ENCODE measurements at regions not wholly inside any gene's neighbourhood (a gene's known extent, or its start where the extent isn't known, plus 50 kb on each side); places are given as distances from the start of the nearest gene placed in this dataset.

DNA sequence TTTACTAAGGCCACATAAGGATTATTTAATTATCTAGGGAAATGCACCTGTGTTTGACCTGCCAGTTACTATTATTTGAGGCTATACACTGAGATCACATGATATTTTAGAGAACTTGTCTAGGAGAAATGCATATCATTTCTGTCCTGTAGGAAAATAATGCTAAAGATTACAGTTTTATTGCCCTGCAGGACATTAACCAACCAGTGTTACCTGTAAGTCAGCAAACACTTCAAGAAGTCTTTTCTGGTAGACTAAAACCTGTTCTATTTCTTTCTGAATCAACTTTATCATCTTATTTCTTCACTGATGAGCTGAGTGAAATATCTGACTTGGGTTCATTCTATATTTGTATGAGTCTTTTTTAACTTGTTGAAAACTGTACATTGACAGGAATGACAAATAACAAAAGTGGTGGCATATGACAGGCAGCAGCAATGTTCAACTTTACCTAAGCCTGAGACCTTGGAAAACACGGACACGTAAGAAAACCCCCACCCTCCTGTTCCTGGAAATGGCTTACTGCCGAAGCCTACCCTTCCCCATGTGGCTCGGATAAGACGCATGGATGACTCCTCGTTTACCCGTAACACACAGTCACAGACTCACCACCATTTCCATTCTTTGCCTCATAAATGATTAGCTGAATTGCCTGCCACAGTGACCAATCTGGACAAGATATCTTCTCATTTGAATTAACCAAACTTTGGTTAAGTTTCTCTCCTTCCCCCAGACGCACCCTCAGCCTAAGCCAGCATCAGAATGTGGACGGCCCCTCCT lies 118.0 kb upstream of the CD93 start:
- Histone ChIP-seq H3K4me1 (ENCODE audit: control insufficient read depth, extremely low read depth, insufficient read depth, low read length) (peaks cover 9% of the 10 kb centered on the region), H3K79me2 (ENCODE audit: control insufficient read depth, insufficient read depth, low read length) (no peaks in the 10 kb centered on the region), H3K4me2 (ENCODE audit: control insufficient read depth, extremely low read depth, insufficient read depth, low read depth, low read length) (no peak overlapping the region), H3K27ac (ENCODE audit: control insufficient read depth, insufficient read depth, low read length) (no peak overlapping the region), H3K9me1 (ENCODE audit: control insufficient read depth, extremely low read depth, insufficient read depth, low read length) (no peaks in the 10 kb centered on the region), H3K9me3 (ENCODE audit: control insufficient read depth, low read depth, low read length) (no peaks in the 10 kb centered on the region), H3K4me3 (ENCODE audit: control insufficient read depth in 2 of 3, extremely low read depth in 1 of 3, insufficient read depth in 2 of 3, low read depth in 1 of 3, low read length in 3 of 3) (no peak overlapping the region), H3K9ac (ENCODE audit: control insufficient read depth, extremely low read depth, insufficient read depth, low read length) (no peak overlapping the region), H3K36me3 (ENCODE audit: control insufficient read depth in 2 of 2, extremely low read depth in 1 of 2, insufficient read depth in 2 of 2, low read length in 2 of 2) (no peaks in the 10 kb centered on the region), H3K27me3 (ENCODE audit: control insufficient read depth, extremely low read depth, insufficient read depth, low read length) (no peaks in the 10 kb centered on the region), H4K20me1 (ENCODE audit: control insufficient read depth, extremely low read depth, insufficient read depth, low read length) (no peaks in the 10 kb centered on the region), H2AFZ (ENCODE audit: control insufficient read depth, low read length) (no peak overlapping the region)
- no peak for DNase-seq (ENCODE audit: low read depth, low spot score)
- FAIRE-seq = no peak
- TF ChIP-seq, protein P1, sequence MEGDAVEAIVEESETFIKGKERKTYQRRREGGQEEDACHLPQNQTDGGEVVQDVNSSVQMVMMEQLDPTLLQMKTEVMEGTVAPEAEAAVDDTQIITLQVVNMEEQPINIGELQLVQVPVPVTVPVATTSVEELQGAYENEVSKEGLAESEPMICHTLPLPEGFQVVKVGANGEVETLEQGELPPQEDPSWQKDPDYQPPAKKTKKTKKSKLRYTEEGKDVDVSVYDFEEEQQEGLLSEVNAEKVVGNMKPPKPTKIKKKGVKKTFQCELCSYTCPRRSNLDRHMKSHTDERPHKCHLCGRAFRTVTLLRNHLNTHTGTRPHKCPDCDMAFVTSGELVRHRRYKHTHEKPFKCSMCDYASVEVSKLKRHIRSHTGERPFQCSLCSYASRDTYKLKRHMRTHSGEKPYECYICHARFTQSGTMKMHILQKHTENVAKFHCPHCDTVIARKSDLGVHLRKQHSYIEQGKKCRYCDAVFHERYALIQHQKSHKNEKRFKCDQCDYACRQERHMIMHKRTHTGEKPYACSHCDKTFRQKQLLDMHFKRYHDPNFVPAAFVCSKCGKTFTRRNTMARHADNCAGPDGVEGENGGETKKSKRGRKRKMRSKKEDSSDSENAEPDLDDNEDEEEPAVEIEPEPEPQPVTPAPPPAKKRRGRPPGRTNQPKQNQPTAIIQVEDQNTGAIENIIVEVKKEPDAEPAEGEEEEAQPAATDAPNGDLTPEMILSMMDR (optimal IDR thresholded peaks at IDR 0.05 in 1 of 3, IDR thresholded peaks at IDR 0.05 in 1 of 3, conservative IDR thresholded peaks at IDR 0.05 in 1 of 3; ENCODE audit: extremely low read depth in 1 of 3, insufficient read depth in 2 of 3, low read length in 3 of 3) = no peak
- TF ChIP-seq EZH2 (IDR thresholded peaks at IDR 0.05; ENCODE audit: low read length) = no peak
- dilution Hi-C loops (cut with MboI; ENCODE audit: extremely low pct_ligation_motif_present, low sequenced_read_pairs) = no loop called here

DNA sequence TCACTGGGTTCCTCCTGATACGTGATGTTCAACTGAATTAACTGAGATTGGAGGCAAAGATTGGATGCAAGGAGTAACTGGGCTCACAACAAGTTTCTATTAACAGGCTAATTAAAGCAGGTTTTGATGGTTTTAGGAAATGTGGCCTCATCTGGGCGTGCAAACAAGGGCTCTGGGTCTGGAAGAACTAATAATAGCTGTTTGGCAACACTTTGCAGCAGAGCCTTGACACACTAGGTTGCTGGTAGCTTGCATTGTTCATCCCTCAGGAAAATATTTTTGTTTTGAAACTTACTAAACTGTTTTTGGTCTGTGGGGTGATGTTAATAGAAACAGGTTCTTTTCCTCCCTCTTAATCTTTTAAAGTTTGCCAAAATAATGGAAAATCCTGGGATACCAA lies 117.2 kb upstream of the CD93 start:
- no peak for TF ChIP-seq EZH2 (IDR thresholded peaks at IDR 0.05; ENCODE audit: low read length)
- TF ChIP-seq, protein P1 (optimal IDR thresholded peaks at IDR 0.05 in 1 of 3, IDR thresholded peaks at IDR 0.05 in 1 of 3, conservative IDR thresholded peaks at IDR 0.05 in 1 of 3; ENCODE audit: extremely low read depth in 1 of 3, insufficient read depth in 2 of 3, low read length in 3 of 3) = no peak
- Histone ChIP-seq H3K79me2 (ENCODE audit: control insufficient read depth, insufficient read depth, low read length) (no peaks in the 10 kb centered on the region), H3K9me1 (ENCODE audit: control insufficient read depth, extremely low read depth, insufficient read depth, low read length) (no peaks in the 10 kb centered on the region), H3K4me3 (ENCODE audit: control insufficient read depth in 2 of 3, extremely low read depth in 1 of 3, insufficient read depth in 2 of 3, low read depth in 1 of 3, low read length in 3 of 3) (no peak overlapping the region), H2AFZ (ENCODE audit: control insufficient read depth, low read length) (no peak overlapping the region), H3K27ac (ENCODE audit: control insufficient read depth, insufficient read depth, low read length) (no peak overlapping the region), H3K4me1 (ENCODE audit: control insufficient read depth, extremely low read depth, insufficient read depth, low read length) (peaks cover 9% of the 10 kb centered on the region), H3K9me3 (ENCODE audit: control insufficient read depth, low read depth, low read length) (no peaks in the 10 kb centered on the region), H3K36me3 (ENCODE audit: control insufficient read depth in 2 of 2, extremely low read depth in 1 of 2, insufficient read depth in 2 of 2, low read length in 2 of 2) (no peaks in the 10 kb centered on the region), H3K27me3 (ENCODE audit: control insufficient read depth, extremely low read depth, insufficient read depth, low read length) (no peaks in the 10 kb centered on the region), H3K9ac (ENCODE audit: control insufficient read depth, extremely low read depth, insufficient read depth, low read length) (no peak overlapping the region), H4K20me1 (ENCODE audit: control insufficient read depth, extremely low read depth, insufficient read depth, low read length) (no peaks in the 10 kb centered on the region), H3K4me2 (ENCODE audit: control insufficient read depth, extremely low read depth, insufficient read depth, low read depth, low read length) (no peak overlapping the region)
- no peak for FAIRE-seq
- dilution Hi-C loops (cut with MboI; ENCODE audit: extremely low pct_ligation_motif_present, low sequenced_read_pairs) = no loop called here
- DNase-seq (ENCODE audit: low read depth, low spot score) = no peak

Data from keratinocyte (primary cell).